ENCODE measurements at regions not wholly inside any gene's neighbourhood (a gene's known extent, or its start where the extent isn't known, plus 50 kb on each side); places are given as distances from the start of the nearest gene placed in this dataset.
"Not testable (repeated sequence)": the region's sequence is repeated elsewhere in the genome, so short reads cannot be mapped to it uniquely, and the experiment has no call there.

GRCh38 chrX:97921223-97921622, 1037.5 kb downstream of the RPA4 start:
- not testable (repeated sequence) for TF ChIP-seq CTCF (IDR thresholded peaks at IDR 0.05); POLR2A (IDR thresholded peaks at IDR 0.05; ENCODE audit: low read depth); POLR2AphosphoS5 (IDR thresholded peaks at IDR 0.05)

Data from esophagus muscularis mucosa (tissue), 3 donors.